ENCODE measurements at regions not wholly inside any gene's neighbourhood (a gene's known extent, or its start where the extent isn't known, plus 50 kb on each side); places are given as distances from the start of the nearest gene placed in this dataset.
"Not testable (repeated sequence)": the region's sequence is repeated elsewhere in the genome, so short reads cannot be mapped to it uniquely, and the experiment has no call there.

GRCh38 chrX:108843039-108843438 lies 106.7 kb upstream of the IRS4 start:
- not testable (repeated sequence) for DNase-seq (ENCODE audit: low spot score)

DNA sequence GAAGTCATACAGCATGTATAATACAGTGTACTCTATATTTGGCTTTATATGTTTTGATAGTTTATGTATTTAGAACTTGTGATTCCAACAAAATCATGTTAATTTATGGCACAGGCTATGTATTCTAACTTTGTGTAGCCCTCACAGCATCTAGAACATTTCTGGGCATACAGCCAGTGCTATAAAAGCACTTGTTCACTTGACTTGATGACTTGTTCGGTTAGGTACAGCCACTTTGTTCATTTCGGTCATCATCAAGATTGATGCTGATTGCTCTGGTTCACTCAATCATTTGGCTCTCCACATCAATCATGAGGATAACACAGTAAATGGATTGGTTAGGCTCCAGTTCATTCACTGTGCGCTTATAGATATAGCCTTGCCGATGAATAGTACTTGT lies 97.6 kb upstream of the IRS4 start:
- no peak for DNase-seq (ENCODE audit: low spot score)

- peak; percentile 2 for DNase-seq (ENCODE audit: low spot score)
These were observed 75.5 kb upstream of the IRS4 start for GRCh38 chrX:108811891-108812290.

DNA sequence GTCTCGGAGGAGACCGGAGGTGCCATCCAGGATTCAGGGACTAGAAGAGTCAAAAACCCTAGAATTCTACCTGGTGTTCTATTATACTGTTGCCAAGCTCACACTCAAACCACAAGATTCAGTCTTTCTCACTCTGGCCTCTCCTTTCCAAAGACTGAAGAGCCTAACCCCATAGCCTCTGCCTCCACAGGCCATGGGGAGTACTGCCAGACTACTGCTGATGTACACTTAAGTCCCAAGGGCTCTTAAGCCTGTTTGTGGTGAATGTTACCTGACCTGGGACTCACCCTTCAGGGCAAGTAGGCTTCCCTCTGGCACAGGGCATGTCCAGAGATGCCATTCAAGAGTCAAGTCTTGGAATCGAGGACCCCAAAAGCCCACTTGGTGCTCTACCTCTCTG lies 58.9 kb upstream of the IRS4 start:
- DNase-seq (ENCODE audit: low spot score), result no peak
